ENCODE measurements at regions not wholly inside any gene's neighbourhood (a gene's known extent, or its start where the extent isn't known, plus 50 kb on each side); places are given as distances from the start of the nearest gene placed in this dataset.

GRCh38 chrX:25300994-25301393 lies 285.2 kb upstream of the ARX start:
- TF ChIP-seq ZNF768 (tag by site-specific recombination; IDR thresholded peaks at IDR 0.05) (no peak), REST (tag by site-specific recombination; IDR thresholded peaks at IDR 0.05) (no peak), CTCF (tag by site-specific recombination; IDR thresholded peaks at IDR 0.05) (no peak), OVOL3 (tag by site-specific recombination; IDR thresholded peaks at IDR 0.05) (no peak), ZNF777 (tag by site-specific recombination; IDR thresholded peaks at IDR 0.05; ENCODE audit: borderline replicate concordance) (no peak)
